Activated CD4-positive, alpha-beta T cell treated with anti-CD3 and anti-CD28 coated beads, Interleukin-2, Interleukin-6, amounts not matched to agents 100 ng/mL and 50 ng/mL, durations not matched to agents 16 hours and 8 hours (primary cell): ENCODE measurements at regions not wholly inside any gene's neighbourhood (a gene's known extent, or its start where the extent isn't known, plus 50 kb on each side); places are given as distances from the start of the nearest gene placed in this dataset.

Experiments
- DNase-seq: peaks from one replicate; pipeline ENCODE4 v3.0.0-alpha.2; 2020

GRCh38 chr21:40990366-40990765, 143.4 kb upstream of the DSCAM start:
- DNase-seq = no peak

GRCh38 chr21:40997831-40998230, 150.9 kb upstream of the DSCAM start:
- DNase-seq = no peak

GRCh38 chr21:41000838-41001237, 153.9 kb upstream of the DSCAM start:
- DNase-seq = no peak

- no peak for DNase-seq
Observed at GRCh38 chr21:41006636-41007035, 159.7 kb upstream of the DSCAM start.

- no peak for DNase-seq
Observed at GRCh38 chr21:41008351-41008750, 159.6 kb upstream of the BACE2 start.

- no peak for DNase-seq
Observed at GRCh38 chr21:41008974-41009373, 159.0 kb upstream of the BACE2 start.

- DNase-seq = no peak
Observed at GRCh38 chr21:41009398-41010100, 158.4 kb upstream of the BACE2 start.

GRCh38 chr21:41010101-41010435, 157.9 kb upstream of the BACE2 start:
- no peak for DNase-seq

- DNase-seq = no peak
Observed at GRCh38 chr21:41011098-41011731, 156.7 kb upstream of the BACE2 start.

- no peak for DNase-seq
Observed at GRCh38 chr21:41011951-41012366, 156.0 kb upstream of the BACE2 start.

- no peak for DNase-seq
Observed at GRCh38 chr21:41012425-41012824, 155.5 kb upstream of the BACE2 start.

- no peak for DNase-seq
Observed at GRCh38 chr21:41016472-41016871, 151.5 kb upstream of the BACE2 start.

- DNase-seq = no peak
Observed at GRCh38 chr21:41018431-41018830, 149.5 kb upstream of the BACE2 start.

GRCh38 chr21:41023936-41024335, 144.0 kb upstream of the BACE2 start:
- DNase-seq = no peak

- DNase-seq = no peak
Observed at GRCh38 chr21:41024341-41024740, 143.6 kb upstream of the BACE2 start.

- DNase-seq = no peak
Observed at GRCh38 chr21:41024746-41025254, 143.2 kb upstream of the BACE2 start.

GRCh38 chr21:41029571-41029970, 138.4 kb upstream of the BACE2 start:
- DNase-seq = no peak

GRCh38 chr21:41031701-41032220, 136.2 kb upstream of the BACE2 start:
- no peak for DNase-seq

GRCh38 chr21:41032541-41032940, 135.4 kb upstream of the BACE2 start:
- no peak for DNase-seq

GRCh38 chr21:41037212-41037611, 130.7 kb upstream of the BACE2 start:
- no peak for DNase-seq

- no peak for DNase-seq
Observed at GRCh38 chr21:41037936-41038335, 130.0 kb upstream of the BACE2 start.

- no peak for DNase-seq
Observed at GRCh38 chr21:41043014-41043413, 124.9 kb upstream of the BACE2 start.

GRCh38 chr21:41045534-41046268, 122.3 kb upstream of the BACE2 start:
- no peak for DNase-seq

- DNase-seq = no peak
Observed at GRCh38 chr21:41048145-41048544, 119.8 kb upstream of the BACE2 start.
